GM12878 (cell line): ENCODE measurements at regions not wholly inside any gene's neighbourhood (a gene's known extent, or its start where the extent isn't known, plus 50 kb on each side); places are given as distances from the start of the nearest gene placed in this dataset.

Experiments used
- ATAC-seq: fragments of 200-7000 bp; cut with Tn5 transposase; 3 replicates; pipeline ENCODE4 v1.9.1; 2020; ENCODE audit warnings: mild to moderate bottlenecking, moderate library complexity
- BruUV-seq: library from RNA; stranded (reverse); fragments of 400-500 nt; replicated peaks from 2 replicates; lab custom pipeline; 2021; lab: Mats Ljungman, UMichigan
- CTCF ChIA-PET: fragments of 300-600 bp; sonication (Branson Sonifier 250); formaldehyde crosslinking; extraction: SDS; loops from one replicate; lab custom pipeline; 2021; ENCODE audit warnings: inconsistent platforms; lab: Yijun Ruan, JAX
- POLR2A ChIA-PET: fragments of 350-600 bp; formaldehyde crosslinking; extraction: SDS; loops from one replicate; lab custom pipeline; 2021; ENCODE audit warnings: inconsistent platforms; lab: Charles Lee
- RAD21 ChIA-PET: fragments of 300-600 bp; sonication (Branson Sonifier 250); formaldehyde crosslinking; loops from one replicate; lab custom pipeline; 2023; ENCODE audit warnings: antibody characterized with exemption; ENCODE audit not compliant: unreplicated experiment; lab: Charles Lee
- SMC1A ChIA-PET: fragments of 300-600 bp; sonication (Branson Sonifier 250); formaldehyde crosslinking; loops from one replicate; lab custom pipeline; 2023; ENCODE audit not compliant: unreplicated experiment, uncharacterized antibody; lab: Charles Lee
- DNase-seq: peaks from one replicate; pipeline ENCODE4 v3.0.0-alpha.2; 2011; ENCODE audit warnings: low read depth, low spot score
- FAIRE-seq: peaks from 3 replicates; lab custom pipeline; 2011; peaks lifted over from hg19 to GRCh38; lab: Jason Lieb, UNC
- H2AFZ ChIP-seq: 2 replicates; pipeline ENCODE4 v1.6.0; 2011; ENCODE audit warnings: low read depth, low read length, control low read depth; ENCODE audit not compliant: control insufficient read depth
- H3K27ac ChIP-seq: 2 replicates; pipeline ENCODE4 v1.5.1; 2011; ENCODE audit warnings: control low read depth; ENCODE audit not compliant: control insufficient read depth, insufficient read depth
- H3K27me3 ChIP-seq, 2 experiments: replicated peaks in 1 of 2; 2 replicates each; pipeline versions ENCODE4 v1.6.0 to v1.6.1; 2011; ENCODE audit warnings: low read length in 1 of 2; ENCODE audit not compliant: control insufficient read depth in 2 of 2, insufficient read depth in 2 of 2
- H3K36me3 ChIP-seq, 2 experiments: 2 replicates each; pipeline ENCODE4 v1.5.1; 2011; ENCODE audit warnings: low read length in 1 of 2; ENCODE audit not compliant: control insufficient read depth in 2 of 2, insufficient read depth in 2 of 2
- H3K4me1 ChIP-seq: 2 replicates; pipeline ENCODE4 v1.6.1; 2011; ENCODE audit warnings: mild to moderate bottlenecking, low read length, moderate library complexity, mixed read lengths; ENCODE audit not compliant: control insufficient read depth, insufficient read depth
- H3K4me2 ChIP-seq: 2 replicates; pipeline ENCODE4 v1.6.0; 2011; ENCODE audit warnings: control low read depth; ENCODE audit not compliant: control insufficient read depth, insufficient read depth
- H3K4me3 ChIP-seq: fragments of 200-600 bp; sonication (generic); 2 replicates; pipeline ENCODE4 v1.5.1; 2016
- H3K79me2 ChIP-seq: 2 replicates; pipeline ENCODE4 v1.6.0; 2011; ENCODE audit warnings: low read length; ENCODE audit not compliant: control insufficient read depth, insufficient read depth
- H3K9ac ChIP-seq: 2 replicates; pipeline ENCODE4 v1.8.0; 2011; ENCODE audit warnings: low read length, control low read depth, mixed read lengths; ENCODE audit not compliant: control insufficient read depth, insufficient read depth
- H3K9me3 ChIP-seq: replicated peaks from 3 replicates; pipeline ENCODE4 v1.5.1; 2011; ENCODE audit warnings: mild to moderate bottlenecking, low read length; ENCODE audit not compliant: control insufficient read depth, insufficient read depth
- H4K20me1 ChIP-seq: 2 replicates; pipeline ENCODE4 v1.6.0; 2011; ENCODE audit not compliant: control insufficient read depth, insufficient read depth
- CBX3 ChIP-seq: fragments of 200-600 bp; sonication (generic); IDR thresholded peaks from 2 replicates; pipeline ENCODE4 v1.6.1; 2016; ENCODE audit warnings: low read depth, borderline replicate concordance
- CEBPB ChIP-seq, 2 experiments: fragments of 150-350 bp in 1 of 2; IDR thresholded peaks; 2 replicates each; pipeline ENCODE4 v1.6.1; 2012 to 2014; ENCODE audit warnings: low read depth in 2 of 2, low read length in 2 of 2, borderline replicate concordance in 1 of 2, inconsistent platforms in 1 of 2
- CUX1 ChIP-seq: IDR thresholded peaks from 2 replicates; pipeline ENCODE4 v1.6.1; 2012; ENCODE audit warnings: improper control_type of control experiment, low read depth, low read length; ENCODE audit not compliant: insufficient replicate concordance
- FOXM1 ChIP-seq: IDR thresholded peaks from 2 replicates; pipeline ENCODE4 v1.6.1; 2012; ENCODE audit warnings: low read depth, mild to moderate bottlenecking, inconsistent platforms, low read length, moderate library complexity
- GABPA ChIP-seq: IDR thresholded peaks from 2 replicates; pipeline ENCODE4 v1.6.1; 2014; ENCODE audit warnings: antibody characterized with exemption, low read depth, mild to moderate bottlenecking, inconsistent platforms
- HDAC6 ChIP-seq: fragments of 200-600 bp; sonication (generic); IDR thresholded peaks from one replicate; pipeline ENCODE4 v1.8.0; 2017; ENCODE audit warnings: antibody characterized with exemption; ENCODE audit not compliant: unreplicated experiment
- NFXL1 ChIP-seq: fragments of 450-650 bp; IDR thresholded peaks from 2 replicates; pipeline ENCODE4 v1.6.1; 2017; ENCODE audit warnings: antibody characterized with exemption, mild to moderate bottlenecking, borderline replicate concordance
- NR2C1 ChIP-seq: fragments of 450-650 bp; IDR thresholded peaks from 2 replicates; pipeline ENCODE4 v1.6.1; 2017; ENCODE audit warnings: antibody characterized with exemption, mild to moderate bottlenecking, moderate library complexity
- whole genome bisulfite sequencing: methylation state at CpG from one replicate; pipeline ENCODE4 v1.1.6; 2016; ENCODE audit warnings: low lambda C conversion rate; ENCODE audit not compliant: insufficient replicate concordance, insufficient coverage; ENCODE audit errors: missing lambda C conversion rate; 5-methylcytosine and 5-hydroxymethylcytosine counted together
- in situ Hi-C: fragments of 300-500 bp; cut with MboI; formaldehyde crosslinking; loops from 9 replicates; pipeline ENCODE4 v1.14.3; 2018; ENCODE audit warnings: mixed read lengths
- intact Hi-C: fragments of 100-400 bp; cut with micrococcal nuclease; formaldehyde crosslinking; loops from one replicate; pipeline ENCODE4 v1.14.2; 2022; ENCODE audit not compliant: unreplicated experiment
- TF ChIP-seq, protein P1 (sequence below), 3 experiments: IDR thresholded peaks in 2 of 3; conservative IDR thresholded peaks in 1 of 3; 2 replicates each; pipeline ENCODE4 v1.5.1; 2011; ENCODE audit warnings: low read depth in 3 of 3, low read length in 3 of 3, mild to moderate bottlenecking in 3 of 3, control low read depth in 2 of 3, moderate library complexity in 2 of 3, inconsistent platforms in 1 of 3, mixed read lengths in 1 of 3; ENCODE audit not compliant: control insufficient read depth in 2 of 3, insufficient read depth in 1 of 3; ENCODE audit errors: extremely low read depth in 1 of 3

- SMC1A ChIA-PET: interaction anchor here (1.8 kb wide), 1 partner anchor 15 kb away, joined by 5 read pairs; no protein-coding TSS in a partner anchor
- CTCF ChIA-PET: no interaction called here
- H4K20me1 ChIP-seq: no peaks in the 10 kb centered on the region
- ATAC-seq: no peak
- H3K36me3 ChIP-seq: no peaks in the 10 kb centered on the region
- no peak overlapping the region for H2AFZ ChIP-seq
- no peaks in the 10 kb centered on the region for H3K27me3 ChIP-seq
- no peak overlapping the region for H3K4me2 ChIP-seq
- POLR2A ChIA-PET: no interaction called here
- BruUV-seq: no TSS peak
- H3K4me3 ChIP-seq: no peak overlapping the region
- no peak overlapping the region for H3K27ac ChIP-seq
- H3K79me2 ChIP-seq: no peaks in the 10 kb centered on the region
- 6% methylated on average over 3 of the region's 3 CpGs for WGBS
- no peaks in the 10 kb centered on the region for H3K4me1 ChIP-seq
- in situ Hi-C loops (no loop called here), intact Hi-C loops (no loop called here)
- H3K9ac ChIP-seq: no peak overlapping the region
- RAD21 ChIA-PET: no interaction called here
- no peaks in the 10 kb centered on the region for H3K9me3 ChIP-seq
- no peak for DNase-seq
- TF ChIP-seq CEBPB (IDR thresholded peaks at IDR 0.05; ENCODE audit: borderline replicate concordance in 1 of 2, low read depth in 2 of 2, low read length in 2 of 2): no peak
- TF ChIP-seq, protein P1, sequence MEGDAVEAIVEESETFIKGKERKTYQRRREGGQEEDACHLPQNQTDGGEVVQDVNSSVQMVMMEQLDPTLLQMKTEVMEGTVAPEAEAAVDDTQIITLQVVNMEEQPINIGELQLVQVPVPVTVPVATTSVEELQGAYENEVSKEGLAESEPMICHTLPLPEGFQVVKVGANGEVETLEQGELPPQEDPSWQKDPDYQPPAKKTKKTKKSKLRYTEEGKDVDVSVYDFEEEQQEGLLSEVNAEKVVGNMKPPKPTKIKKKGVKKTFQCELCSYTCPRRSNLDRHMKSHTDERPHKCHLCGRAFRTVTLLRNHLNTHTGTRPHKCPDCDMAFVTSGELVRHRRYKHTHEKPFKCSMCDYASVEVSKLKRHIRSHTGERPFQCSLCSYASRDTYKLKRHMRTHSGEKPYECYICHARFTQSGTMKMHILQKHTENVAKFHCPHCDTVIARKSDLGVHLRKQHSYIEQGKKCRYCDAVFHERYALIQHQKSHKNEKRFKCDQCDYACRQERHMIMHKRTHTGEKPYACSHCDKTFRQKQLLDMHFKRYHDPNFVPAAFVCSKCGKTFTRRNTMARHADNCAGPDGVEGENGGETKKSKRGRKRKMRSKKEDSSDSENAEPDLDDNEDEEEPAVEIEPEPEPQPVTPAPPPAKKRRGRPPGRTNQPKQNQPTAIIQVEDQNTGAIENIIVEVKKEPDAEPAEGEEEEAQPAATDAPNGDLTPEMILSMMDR (IDR thresholded peaks at IDR 0.05 in 2 of 3, conservative IDR thresholded peaks at IDR 0.05 in 1 of 3; ENCODE audit: control insufficient read depth in 2 of 3, extremely low read depth in 1 of 3, insufficient read depth in 1 of 3, low read depth in 3 of 3, low read length in 3 of 3): no peak
- no peak for TF ChIP-seq NR2C1
- TF ChIP-seq GABPA: no peak
- FAIRE-seq: no peak
Measured at GRCh38 chr11:106292526-106292925, 215.1 kb downstream of the AASDHPPT start.

- in situ Hi-C loops: no loop called here
- TF ChIP-seq CBX3: no peak
- TF ChIP-seq CUX1: no peak
- TF ChIP-seq FOXM1: no peak
- no peak for TF ChIP-seq HDAC6
- TF ChIP-seq NFXL1: no peak
Measured at GRCh38 chr11:106295974-106296373, 218.5 kb downstream of the AASDHPPT start.

More at GRCh38 chr11:106295974-106296373, 218.5 kb downstream of the AASDHPPT start:
- H3K9ac ChIP-seq: no peak overlapping the region
- DNase-seq (no peak), ATAC-seq (no peak), FAIRE-seq (no peak)
- ChIA-PET POLR2A (no interaction called here), RAD21 (no interaction called here), SMC1A (no interaction called here), CTCF (no interaction called here)
- H3K9me3 ChIP-seq: no peaks in the 10 kb centered on the region
- BruUV-seq: no TSS peak
- no peak overlapping the region for H3K27ac ChIP-seq
- H3K36me3 ChIP-seq: no peaks in the 10 kb centered on the region
- H3K27me3 ChIP-seq: no peaks in the 10 kb centered on the region
- H3K4me1 ChIP-seq: no peaks in the 10 kb centered on the region
- H4K20me1 ChIP-seq: no peaks in the 10 kb centered on the region
- no peak overlapping the region for H2AFZ ChIP-seq
- H3K4me2 ChIP-seq: no peak overlapping the region
- H3K4me3 ChIP-seq: no peak overlapping the region
- no peaks in the 10 kb centered on the region for H3K79me2 ChIP-seq
- intact Hi-C loops: no loop called here
